GM23338 (cell line): ENCODE measurements at regions not wholly inside any gene's neighbourhood (a gene's known extent, or its start where the extent isn't known, plus 50 kb on each side); places are given as distances from the start of the nearest gene placed in this dataset.

Source experiments
- ATAC-seq: fragments of 200-7000 bp; cut with Tn5 transposase; 3 replicates; pipeline ENCODE4 v1.9.1; 2020
- DNase-seq: peaks from one replicate; pipeline ENCODE4 v3.0.0-alpha.2; 2015; ENCODE audit warnings: low spot score
- H2AFZ ChIP-seq: fragments of 200-600 bp; sonication (generic); 2 replicates; pipeline ENCODE4 v1.8.0; 2016; ENCODE audit warnings: antibody characterized with exemption, mild to moderate bottlenecking, moderate library complexity
- H3F3A ChIP-seq: fragments of 200-600 bp; sonication (generic); replicated peaks from 2 replicates; pipeline ENCODE4 v1.8.0; 2017; ENCODE audit warnings: antibody characterized with exemption, mixed run types, low read depth
- H3K27ac ChIP-seq: fragments of 200-600 bp; sonication (generic); 2 replicates; pipeline ENCODE4 v1.6.1; 2016; ENCODE audit warnings: low read depth
- H3K27me3 ChIP-seq: fragments of 200-600 bp; sonication (generic); 2 replicates; pipeline ENCODE4 v1.8.0; 2016; ENCODE audit warnings: mild to moderate bottlenecking, mixed run types, moderate library complexity; ENCODE audit not compliant: insufficient read depth
- H3K36me3 ChIP-seq: fragments of 200-600 bp; sonication (generic); 2 replicates; pipeline ENCODE4 v1.8.0; 2016; ENCODE audit warnings: mild to moderate bottlenecking; ENCODE audit not compliant: insufficient read depth
- H3K4me1 ChIP-seq: fragments of 200-600 bp; sonication (generic); 2 replicates; pipeline ENCODE4 v1.8.0; 2016; ENCODE audit warnings: mild to moderate bottlenecking, moderate library complexity; ENCODE audit not compliant: insufficient read depth
- H3K4me2 ChIP-seq: fragments of 200-600 bp; sonication (generic); 2 replicates; pipeline ENCODE4 v1.7.1; 2017; ENCODE audit warnings: mixed run types
- H3K4me3 ChIP-seq: fragments of 200-600 bp; sonication (generic); 2 replicates; pipeline ENCODE4 v1.6.1; 2016; ENCODE audit warnings: mixed run types
- H3K79me2 ChIP-seq: fragments of 200-600 bp; sonication (generic); replicated peaks from 2 replicates; pipeline ENCODE4 v1.8.0; 2017; ENCODE audit warnings: mild to moderate bottlenecking; ENCODE audit not compliant: insufficient read depth
- H3K9me2 ChIP-seq: fragments of 200-600 bp; sonication (generic); 2 replicates; pipeline ENCODE4 v1.8.0; 2017; ENCODE audit not compliant: insufficient read depth
- H4K20me1 ChIP-seq: fragments of 200-600 bp; sonication (generic); replicated peaks from 2 replicates; pipeline ENCODE4 v1.8.0; 2017; ENCODE audit warnings: mild to moderate bottlenecking; ENCODE audit not compliant: insufficient read depth
- H3K27ac Mint-ChIP-seq: 2 replicates; pipeline ENCODE4 v1.8.0; 2020; ENCODE audit warnings: inconsistent platforms, mild to moderate bottlenecking, moderate library complexity, mixed read lengths
- H3K27me3 Mint-ChIP-seq: 3 replicates; pipeline ENCODE4 v1.8.0; 2022; ENCODE audit warnings: low read depth, mild to moderate bottlenecking, moderate library complexity, mixed read lengths, inconsistent platforms; ENCODE audit not compliant: insufficient read depth, poor library complexity
- H3K36me3 Mint-ChIP-seq: 3 replicates; pipeline ENCODE4 v1.8.0; 2021; ENCODE audit warnings: low read depth, mild to moderate bottlenecking, inconsistent platforms, moderate library complexity, mixed read lengths
- H3K4me1 Mint-ChIP-seq: 3 replicates; pipeline ENCODE4 v1.8.0; 2020; ENCODE audit warnings: mild to moderate bottlenecking, inconsistent platforms, mixed read lengths
- H3K4me3 Mint-ChIP-seq: 3 replicates; pipeline ENCODE4 v1.8.0; 2021; ENCODE audit warnings: moderate library complexity, mild to moderate bottlenecking, inconsistent platforms, mixed read lengths
- H3K9me3 Mint-ChIP-seq: 3 replicates; pipeline ENCODE4 v1.8.0; 2020; ENCODE audit warnings: moderate library complexity, mild to moderate bottlenecking, inconsistent platforms, mixed read lengths
- CREB1 ChIP-seq: fragments of 250-450 bp; sonication (Bioruptor Pico); IDR thresholded peaks from 2 replicates; pipeline ENCODE4 v1.5.0; 2020; ENCODE audit warnings: low read depth, mild to moderate bottlenecking, moderate library complexity
- CTCF ChIP-seq, 2 experiments: fragments of 200-600 bp in 1 of 2; sonication (generic) in 1 of 2; conservative IDR thresholded peaks; 2 replicates each; pipeline versions ENCODE4 v1.5.1 to v1.6.1; 2016 to 2017; ENCODE audit warnings: antibody characterized with exemption in 2 of 2, low read depth in 2 of 2, mild to moderate bottlenecking in 2 of 2, moderate library complexity in 1 of 2
- EZH2 ChIP-seq: fragments of 200-600 bp; sonication (generic); IDR thresholded peaks from one replicate; pipeline ENCODE4 v1.8.0; 2017; ENCODE audit warnings: antibody characterized with exemption, mild to moderate bottlenecking, low read depth; ENCODE audit not compliant: unreplicated experiment
- EZH2phosphoT487 ChIP-seq: fragments of 200-600 bp; sonication (generic); IDR thresholded peaks from one replicate; pipeline ENCODE4 v1.8.1; 2018; ENCODE audit warnings: antibody characterized with exemption; ENCODE audit not compliant: unreplicated experiment
- POLR2AphosphoS5 ChIP-seq: IDR thresholded peaks from 2 replicates; pipeline ENCODE4 v1.6.1; 2016; ENCODE audit warnings: antibody characterized with exemption, low read depth
- REST ChIP-seq: IDR thresholded peaks from one replicate; pipeline ENCODE4 v1.6.1; 2018; ENCODE audit warnings: antibody characterized with exemption; ENCODE audit not compliant: unreplicated experiment
- STAT1 ChIP-seq: IDR thresholded peaks from one replicate; pipeline ENCODE4 v1.6.1; 2016; ENCODE audit warnings: antibody characterized with exemption; ENCODE audit not compliant: unreplicated experiment
- ZNF331 ChIP-seq: fragments of 250-450 bp; sonication (Bioruptor Pico); IDR thresholded peaks from 2 replicates; pipeline ENCODE4 v1.5.0; 2020; ENCODE audit warnings: low read depth, mild to moderate bottlenecking, moderate library complexity
- TF ChIP-seq, protein P1 (sequence below): fragments of 250-450 bp; sonication (Bioruptor Pico); IDR thresholded peaks from 2 replicates; pipeline ENCODE4 v1.5.0; 2020; ENCODE audit warnings: mild to moderate bottlenecking, moderate library complexity
- TF ChIP-seq, protein P2 (sequence below): IDR thresholded peaks from 2 replicates; pipeline ENCODE4 v1.6.1; 2016; ENCODE audit warnings: antibody characterized with exemption

- Mint-ChIP-seq H3K27ac (no peak overlapping the region), H3K4me3 (no peak overlapping the region), H3K36me3 (peaks cover 31% of the 10 kb centered on the region), H3K27me3 (no peaks in the 10 kb centered on the region), H3K9me3 (peaks cover 91% of the 10 kb centered on the region), H3K4me1 (no peaks in the 10 kb centered on the region)
- Histone ChIP-seq H3K9me2 (no peaks in the 10 kb centered on the region), H2AFZ (no peak overlapping the region), H3K27me3 (no peaks in the 10 kb centered on the region), H4K20me1 (no peaks in the 10 kb centered on the region), H3F3A (no peaks in the 10 kb centered on the region), H3K4me1 (no peaks in the 10 kb centered on the region), H3K27ac (no peak overlapping the region), H3K79me2 (no peaks in the 10 kb centered on the region), H3K4me3 (no peak overlapping the region), H3K4me2 (no peak overlapping the region), H3K36me3 (peaks cover 6% of the 10 kb centered on the region)
- no peak for DNase-seq
- TF ChIP-seq EZH2 (no peak), CTCF (conservative IDR thresholded peaks at IDR 0.05; ENCODE audit: low read depth in 2 of 2) (no peak), REST (no peak), EZH2phosphoT487 (no peak), CREB1 (no peak), STAT1 (no peak), ZNF331 (CRISPR knock-in tag) (no peak), POLR2AphosphoS5 (no peak)
- TF ChIP-seq, protein P1, sequence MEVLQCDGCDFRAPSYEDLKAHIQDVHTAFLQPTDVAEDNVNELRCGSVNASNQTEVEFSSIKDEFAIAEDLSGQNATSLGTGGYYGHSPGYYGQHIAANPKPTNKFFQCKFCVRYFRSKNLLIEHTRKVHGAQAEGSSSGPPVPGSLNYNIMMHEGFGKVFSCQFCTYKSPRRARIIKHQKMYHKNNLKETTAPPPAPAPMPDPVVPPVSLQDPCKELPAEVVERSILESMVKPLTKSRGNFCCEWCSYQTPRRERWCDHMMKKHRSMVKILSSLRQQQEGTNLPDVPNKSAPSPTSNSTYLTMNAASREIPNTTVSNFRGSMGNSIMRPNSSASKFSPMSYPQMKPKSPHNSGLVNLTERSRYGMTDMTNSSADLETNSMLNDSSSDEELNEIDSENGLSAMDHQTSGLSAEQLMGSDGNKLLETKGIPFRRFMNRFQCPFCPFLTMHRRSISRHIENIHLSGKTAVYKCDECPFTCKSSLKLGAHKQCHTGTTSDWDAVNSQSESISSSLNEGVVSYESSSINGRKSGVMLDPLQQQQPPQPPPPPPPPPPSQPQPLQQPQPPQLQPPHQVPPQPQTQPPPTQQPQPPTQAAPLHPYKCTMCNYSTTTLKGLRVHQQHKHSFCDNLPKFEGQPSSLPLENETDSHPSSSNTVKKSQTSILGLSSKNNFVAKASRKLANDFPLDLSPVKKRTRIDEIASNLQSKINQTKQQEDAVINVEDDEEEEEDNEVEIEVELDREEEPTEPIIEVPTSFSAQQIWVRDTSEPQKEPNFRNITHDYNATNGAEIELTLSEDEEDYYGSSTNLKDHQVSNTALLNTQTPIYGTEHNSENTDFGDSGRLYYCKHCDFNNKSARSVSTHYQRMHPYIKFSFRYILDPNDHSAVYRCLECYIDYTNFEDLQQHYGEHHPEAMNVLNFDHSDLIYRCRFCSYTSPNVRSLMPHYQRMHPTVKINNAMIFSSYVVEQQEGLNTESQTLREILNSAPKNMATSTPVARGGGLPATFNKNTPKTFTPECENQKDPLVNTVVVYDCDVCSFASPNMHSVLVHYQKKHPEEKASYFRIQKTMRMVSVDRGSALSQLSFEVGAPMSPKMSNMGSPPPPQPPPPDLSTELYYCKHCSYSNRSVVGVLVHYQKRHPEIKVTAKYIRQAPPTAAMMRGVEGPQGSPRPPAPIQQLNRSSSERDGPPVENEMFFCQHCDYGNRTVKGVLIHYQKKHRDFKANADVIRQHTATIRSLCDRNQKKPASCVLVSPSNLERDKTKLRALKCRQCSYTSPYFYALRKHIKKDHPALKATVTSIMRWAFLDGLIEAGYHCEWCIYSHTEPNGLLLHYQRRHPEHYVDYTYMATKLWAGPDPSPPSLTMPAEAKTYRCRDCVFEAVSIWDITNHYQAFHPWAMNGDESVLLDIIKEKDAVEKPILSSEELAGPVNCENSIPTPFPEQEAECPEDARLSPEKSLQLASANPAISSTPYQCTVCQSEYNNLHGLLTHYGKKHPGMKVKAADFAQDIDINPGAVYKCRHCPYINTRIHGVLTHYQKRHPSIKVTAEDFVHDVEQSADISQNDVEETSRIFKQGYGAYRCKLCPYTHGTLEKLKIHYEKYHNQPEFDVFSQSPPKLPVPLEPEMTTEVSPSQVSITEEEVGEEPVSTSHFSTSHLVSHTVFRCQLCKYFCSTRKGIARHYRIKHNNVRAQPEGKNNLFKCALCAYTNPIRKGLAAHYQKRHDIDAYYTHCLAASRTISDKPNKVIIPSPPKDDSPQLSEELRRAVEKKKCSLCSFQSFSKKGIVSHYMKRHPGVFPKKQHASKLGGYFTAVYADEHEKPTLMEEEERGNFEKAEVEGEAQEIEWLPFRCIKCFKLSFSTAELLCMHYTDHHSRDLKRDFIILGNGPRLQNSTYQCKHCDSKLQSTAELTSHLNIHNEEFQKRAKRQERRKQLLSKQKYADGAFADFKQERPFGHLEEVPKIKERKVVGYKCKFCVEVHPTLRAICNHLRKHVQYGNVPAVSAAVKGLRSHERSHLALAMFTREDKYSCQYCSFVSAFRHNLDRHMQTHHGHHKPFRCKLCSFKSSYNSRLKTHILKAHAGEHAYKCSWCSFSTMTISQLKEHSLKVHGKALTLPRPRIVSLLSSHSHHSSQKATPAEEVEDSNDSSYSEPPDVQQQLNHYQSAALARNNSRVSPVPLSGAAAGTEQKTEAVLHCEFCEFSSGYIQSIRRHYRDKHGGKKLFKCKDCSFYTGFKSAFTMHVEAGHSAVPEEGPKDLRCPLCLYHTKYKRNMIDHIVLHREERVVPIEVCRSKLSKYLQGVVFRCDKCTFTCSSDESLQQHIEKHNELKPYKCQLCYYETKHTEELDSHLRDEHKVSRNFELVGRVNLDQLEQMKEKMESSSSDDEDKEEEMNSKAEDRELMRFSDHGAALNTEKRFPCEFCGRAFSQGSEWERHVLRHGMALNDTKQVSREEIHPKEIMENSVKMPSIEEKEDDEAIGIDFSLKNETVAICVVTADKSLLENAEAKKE (CRISPR knock-in tag) = no peak
- TF ChIP-seq, protein P2, sequence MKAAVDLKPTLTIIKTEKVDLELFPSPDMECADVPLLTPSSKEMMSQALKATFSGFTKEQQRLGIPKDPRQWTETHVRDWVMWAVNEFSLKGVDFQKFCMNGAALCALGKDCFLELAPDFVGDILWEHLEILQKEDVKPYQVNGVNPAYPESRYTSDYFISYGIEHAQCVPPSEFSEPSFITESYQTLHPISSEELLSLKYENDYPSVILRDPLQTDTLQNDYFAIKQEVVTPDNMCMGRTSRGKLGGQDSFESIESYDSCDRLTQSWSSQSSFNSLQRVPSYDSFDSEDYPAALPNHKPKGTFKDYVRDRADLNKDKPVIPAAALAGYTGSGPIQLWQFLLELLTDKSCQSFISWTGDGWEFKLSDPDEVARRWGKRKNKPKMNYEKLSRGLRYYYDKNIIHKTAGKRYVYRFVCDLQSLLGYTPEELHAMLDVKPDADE = no peak
- ATAC-seq = no peak
These were observed 647.3 kb downstream of the SOCS6 start for GRCh38 chr18:70936160-70936559.
